ENCODE measurements at regions not wholly inside any gene's neighbourhood (a gene's known extent, or its start where the extent isn't known, plus 50 kb on each side); places are given as distances from the start of the nearest gene placed in this dataset.

DNA sequence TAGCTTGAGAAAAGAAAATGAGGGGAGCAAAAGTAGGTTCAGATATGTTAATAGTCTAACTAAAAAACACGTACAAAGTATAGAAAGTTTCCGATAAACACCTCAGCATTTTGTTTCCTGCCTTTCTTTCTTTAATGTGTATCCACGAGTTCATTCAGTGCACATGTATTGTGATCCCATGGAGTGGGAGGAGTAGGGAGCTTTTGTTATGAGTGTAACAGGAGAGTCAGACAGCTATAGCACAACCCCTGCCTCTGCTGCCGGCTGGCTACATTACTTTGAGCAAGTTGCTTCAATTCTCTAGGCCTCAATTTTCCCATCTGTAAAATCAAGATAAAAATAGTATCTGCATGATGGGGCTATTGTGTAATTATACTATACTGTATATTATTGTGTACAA lies 249.2 kb upstream of the FIGN start:
- TF ChIP-seq POLR2A (IDR thresholded peaks at IDR 0.05) (no peak), CTCF (IDR thresholded peaks at IDR 0.05 in 8 of 11, conservative IDR thresholded peaks at IDR 0.05 in 3 of 11) (no peak), POLR2AphosphoS5 (IDR thresholded peaks at IDR 0.05) (no peak)

Measured in spleen (tissue), 7 donors.